ENCODE measurements at regions not wholly inside any gene's neighbourhood (a gene's known extent, or its start where the extent isn't known, plus 50 kb on each side); places are given as distances from the start of the nearest gene placed in this dataset.

- TF ChIP-seq CTCF (IDR thresholded peaks at IDR 0.05; ENCODE audit: insufficient read depth, low read length, poor library complexity, severe bottlenecking), result no peak
- no peak for TF ChIP-seq EZH2phosphoT487 (conservative IDR thresholded peaks at IDR 0.05; ENCODE audit: low read length)
Measured at GRCh38 chr3:56971816-56972215, 88.6 kb upstream of the SPATA12 start.

Measured in SU-DHL-6 (cell line).